ENCODE measurements at regions not wholly inside any gene's neighbourhood (a gene's known extent, or its start where the extent isn't known, plus 50 kb on each side); places are given as distances from the start of the nearest gene placed in this dataset.

GRCh38 chr13:71096421-71096820, 770.6 kb downstream of the DACH1 start:
- TF ChIP-seq POLR2AphosphoS5 (IDR thresholded peaks at IDR 0.05) = no peak
- TF ChIP-seq POLR2A (IDR thresholded peaks at IDR 0.05) = no peak
- TF ChIP-seq CTCF (IDR thresholded peaks at IDR 0.05) = no peak
